Endothelial cell (in vitro differentiated cells): ENCODE measurements at regions not wholly inside any gene's neighbourhood (a gene's known extent, or its start where the extent isn't known, plus 50 kb on each side); places are given as distances from the start of the nearest gene placed in this dataset.

Experiments used
- DNase-seq: peaks from one replicate; pipeline ENCODE4 v3.0.0; 2021; ENCODE audit warnings: low spot score
- H3K27ac Mint-ChIP-seq: one replicate; pipeline ENCODE4 v1.8.0; 2021; ENCODE audit warnings: mixed read lengths, inconsistent platforms; ENCODE audit not compliant: unreplicated experiment
- H3K27me3 Mint-ChIP-seq: one replicate; pipeline ENCODE4 v1.8.0; 2021; ENCODE audit warnings: mild to moderate bottlenecking, moderate library complexity, mixed read lengths, inconsistent platforms; ENCODE audit not compliant: unreplicated experiment
- H3K36me3 Mint-ChIP-seq: one replicate; pipeline ENCODE4 v1.8.0; 2021; ENCODE audit warnings: mild to moderate bottlenecking, low read depth, mixed read lengths, inconsistent platforms; ENCODE audit not compliant: unreplicated experiment
- H3K4me1 Mint-ChIP-seq: one replicate; pipeline ENCODE4 v1.8.0; 2021; ENCODE audit warnings: mild to moderate bottlenecking, mixed read lengths, inconsistent platforms; ENCODE audit not compliant: unreplicated experiment
- H3K4me3 Mint-ChIP-seq: one replicate; pipeline ENCODE4 v1.8.0; 2021; ENCODE audit warnings: mild to moderate bottlenecking, mixed read lengths, inconsistent platforms; ENCODE audit not compliant: unreplicated experiment
- H3K9me3 Mint-ChIP-seq: one replicate; pipeline ENCODE4 v1.8.0; 2021; ENCODE audit warnings: mixed read lengths, inconsistent platforms; ENCODE audit not compliant: unreplicated experiment
- CTCF ChIP-seq: fragments of 200-600 bp; sonication (generic); IDR thresholded peaks from one replicate; pipeline ENCODE4 v1.5.0; 2021; ENCODE audit warnings: antibody characterized with exemption; ENCODE audit not compliant: unreplicated experiment

GRCh38 chr6:12560315-12560714 lies 156.3 kb upstream of the PHACTR1 start:
- Mint-ChIP-seq H3K4me3 (no peak overlapping the region), H3K36me3 (peaks cover 8% of the 10 kb centered on the region), H3K9me3 (no peaks in the 10 kb centered on the region), H3K27me3 (peaks cover 5% of the 10 kb centered on the region), H3K27ac (no peak overlapping the region), H3K4me1 (peaks cover 11% of the 10 kb centered on the region)
- no peak for TF ChIP-seq CTCF
- DNase-seq: no peak

- Mint-ChIP-seq H3K36me3 (no peaks in the 10 kb centered on the region), H3K27me3 (no peaks in the 10 kb centered on the region), H3K9me3 (no peaks in the 10 kb centered on the region), H3K4me3 (no peak overlapping the region), H3K27ac (no peak overlapping the region), H3K4me1 (no peaks in the 10 kb centered on the region)
- DNase-seq: no peak
- no peak for TF ChIP-seq CTCF
These were observed 149.9 kb upstream of the PHACTR1 start for GRCh38 chr6:12566618-12567123.

GRCh38 chr6:12567682-12568081 lies 148.9 kb upstream of the PHACTR1 start:
- H3K4me1 Mint-ChIP-seq: no peaks in the 10 kb centered on the region
- H3K27me3 Mint-ChIP-seq: no peaks in the 10 kb centered on the region
- no peak overlapping the region for H3K27ac Mint-ChIP-seq
- no peak for DNase-seq
- no peak for TF ChIP-seq CTCF
- no peak overlapping the region for H3K4me3 Mint-ChIP-seq
- no peaks in the 10 kb centered on the region for H3K36me3 Mint-ChIP-seq
- no peaks in the 10 kb centered on the region for H3K9me3 Mint-ChIP-seq

GRCh38 chr6:12569646-12570045 lies 146.9 kb upstream of the PHACTR1 start:
- no peak for TF ChIP-seq CTCF
- Mint-ChIP-seq H3K4me3 (no peak overlapping the region), H3K36me3 (no peaks in the 10 kb centered on the region), H3K4me1 (peaks cover 2% of the 10 kb centered on the region), H3K9me3 (no peaks in the 10 kb centered on the region), H3K27ac (no peak overlapping the region), H3K27me3 (peaks cover 3% of the 10 kb centered on the region)
- DNase-seq: no peak

- no peaks in the 10 kb centered on the region for H3K9me3 Mint-ChIP-seq
- TF ChIP-seq CTCF: no peak
- no peak overlapping the region for H3K27ac Mint-ChIP-seq
- H3K36me3 Mint-ChIP-seq: no peaks in the 10 kb centered on the region
- no peak overlapping the region for H3K4me3 Mint-ChIP-seq
- H3K4me1 Mint-ChIP-seq: peaks cover 2% of the 10 kb centered on the region
- peaks cover 3% of the 10 kb centered on the region for H3K27me3 Mint-ChIP-seq
- DNase-seq: no peak
These were observed 146.0 kb upstream of the PHACTR1 start for GRCh38 chr6:12570461-12571030.
